Lower leg skin (tissue), 4 donors: ENCODE measurements at regions not wholly inside any gene's neighbourhood (a gene's known extent, or its start where the extent isn't known, plus 50 kb on each side); places are given as distances from the start of the nearest gene placed in this dataset.

Experiments used
- DNase-seq, 2 donors: peaks; one replicate each; pipeline ENCODE4 v3.0.0-alpha.2; 2019; ENCODE audit warnings: low spot score in 2 of 2
- H3K4me3 ChIP-seq: fragments of 200-600 bp; sonication (generic); 2 replicates; pipeline ENCODE4 v1.5.1; 2017; ENCODE audit warnings: mild to moderate bottlenecking, low read depth; ENCODE audit not compliant: poor library complexity, severe bottlenecking
- POLR2A ChIP-seq, 2 donors: fragments of 450-650 bp; IDR thresholded peaks; one replicate each; pipeline ENCODE4 v1.6.1; 2016 to 2017; ENCODE audit warnings: antibody characterized with exemption in 2 of 2, mild to moderate bottlenecking in 1 of 2, moderate library complexity in 1 of 2
- WGBS, 2 donors: methylation state at CpG; one replicate each; pipeline ENCODE4 v1.1.5; 2018; 5-methylcytosine and 5-hydroxymethylcytosine counted together
- intact Hi-C: fragments of 100-400 bp; cut with DNase I; formaldehyde crosslinking; loops from one replicate; pipeline ENCODE4 v1.15.0; 2023; ENCODE audit warnings: low total_unique reads
- TF ChIP-seq, protein P1 (sequence below), 3 donors: fragments of 450-650 bp; IDR thresholded peaks; one replicate each; pipeline ENCODE4 v1.5.1; 2016; ENCODE audit warnings: antibody characterized with exemption in 3 of 3, mild to moderate bottlenecking in 3 of 3, moderate library complexity in 2 of 3

DNA sequence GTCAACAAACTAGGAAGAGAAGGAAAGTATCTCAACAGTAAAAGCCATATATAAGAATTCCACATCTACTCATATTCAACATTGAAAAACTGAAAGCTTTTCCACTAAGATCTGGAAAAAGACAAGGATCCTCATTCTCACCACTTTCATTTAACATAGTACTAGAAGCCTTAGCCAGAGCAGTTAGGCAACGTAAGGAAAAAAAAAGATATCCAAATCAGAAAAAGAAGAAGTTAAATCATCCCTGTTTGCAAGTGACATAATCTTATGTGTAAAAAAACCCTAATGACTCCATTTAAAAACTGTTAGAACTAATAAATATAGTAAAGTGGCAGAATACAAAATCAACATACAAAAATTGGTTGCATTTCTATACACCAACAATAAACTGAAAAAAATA is 426.2 kb downstream of the BCAT1 start:
- intact Hi-C loops = no loop called here
- no peak for DNase-seq
- WGBS, 2 donors = 60 to 87% methylated on average over 1 of the region's 1 CpG
- TF ChIP-seq, protein P1, sequence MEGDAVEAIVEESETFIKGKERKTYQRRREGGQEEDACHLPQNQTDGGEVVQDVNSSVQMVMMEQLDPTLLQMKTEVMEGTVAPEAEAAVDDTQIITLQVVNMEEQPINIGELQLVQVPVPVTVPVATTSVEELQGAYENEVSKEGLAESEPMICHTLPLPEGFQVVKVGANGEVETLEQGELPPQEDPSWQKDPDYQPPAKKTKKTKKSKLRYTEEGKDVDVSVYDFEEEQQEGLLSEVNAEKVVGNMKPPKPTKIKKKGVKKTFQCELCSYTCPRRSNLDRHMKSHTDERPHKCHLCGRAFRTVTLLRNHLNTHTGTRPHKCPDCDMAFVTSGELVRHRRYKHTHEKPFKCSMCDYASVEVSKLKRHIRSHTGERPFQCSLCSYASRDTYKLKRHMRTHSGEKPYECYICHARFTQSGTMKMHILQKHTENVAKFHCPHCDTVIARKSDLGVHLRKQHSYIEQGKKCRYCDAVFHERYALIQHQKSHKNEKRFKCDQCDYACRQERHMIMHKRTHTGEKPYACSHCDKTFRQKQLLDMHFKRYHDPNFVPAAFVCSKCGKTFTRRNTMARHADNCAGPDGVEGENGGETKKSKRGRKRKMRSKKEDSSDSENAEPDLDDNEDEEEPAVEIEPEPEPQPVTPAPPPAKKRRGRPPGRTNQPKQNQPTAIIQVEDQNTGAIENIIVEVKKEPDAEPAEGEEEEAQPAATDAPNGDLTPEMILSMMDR (IDR thresholded peaks at IDR 0.05) = no peak
- TF ChIP-seq POLR2A (IDR thresholded peaks at IDR 0.05) = no peak
- no peak overlapping the region for H3K4me3 ChIP-seq

DNA sequence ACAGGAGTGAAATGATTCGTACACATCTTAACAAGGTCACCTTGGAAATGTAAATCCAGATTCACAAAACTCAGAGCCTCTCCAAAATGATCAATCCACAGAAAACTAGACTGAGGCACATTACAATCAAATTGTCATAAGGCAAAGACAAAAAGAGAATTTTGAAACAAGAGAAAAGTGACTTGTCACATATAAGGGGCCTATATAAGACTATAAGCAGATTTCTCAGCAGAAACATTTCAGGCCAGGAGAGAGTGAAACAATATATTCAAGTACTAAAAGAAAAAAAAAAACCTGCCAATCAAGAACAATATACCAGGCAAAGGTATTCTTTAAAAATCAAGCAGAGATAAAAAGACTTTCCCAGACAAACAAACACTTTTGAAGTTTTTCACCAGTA is 429.1 kb downstream of the BCAT1 start:
- DNase-seq = no peak
- intact Hi-C loops = no loop called here
- 96 to 100% methylated on average over 1 of the region's 1 CpG for WGBS, 2 donors
- H3K4me3 ChIP-seq = no peak overlapping the region
- no peak for TF ChIP-seq POLR2A (IDR thresholded peaks at IDR 0.05)
- TF ChIP-seq, protein P1 (IDR thresholded peaks at IDR 0.05) = no peak

DNA sequence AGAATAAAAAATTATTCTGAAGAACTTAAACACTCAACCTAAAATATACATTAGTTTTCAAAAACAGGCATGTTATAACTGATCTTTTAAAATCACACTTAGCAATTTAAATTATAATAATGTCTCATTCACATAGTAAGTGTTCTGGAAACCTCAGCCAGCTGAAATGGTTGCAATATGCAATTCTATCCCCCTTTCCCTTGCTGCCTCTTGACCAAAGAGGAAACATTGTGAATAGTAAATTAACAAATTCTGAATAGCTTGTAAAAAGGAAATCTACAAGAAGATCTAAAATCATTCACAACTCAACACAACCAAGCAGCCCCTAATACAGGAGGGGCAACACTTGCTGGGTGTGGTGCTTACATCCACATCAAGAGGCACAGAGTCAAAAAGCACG is 431.9 kb downstream of the BCAT1 start:
- intact Hi-C loops = no loop called here
- WGBS, 2 donors = 61 to 62% methylated on average over 1 of the region's 1 CpG
- DNase-seq = no peak
- no peak overlapping the region for H3K4me3 ChIP-seq
- no peak for TF ChIP-seq POLR2A (IDR thresholded peaks at IDR 0.05)
- TF ChIP-seq, protein P1 (IDR thresholded peaks at IDR 0.05) = no peak

DNA sequence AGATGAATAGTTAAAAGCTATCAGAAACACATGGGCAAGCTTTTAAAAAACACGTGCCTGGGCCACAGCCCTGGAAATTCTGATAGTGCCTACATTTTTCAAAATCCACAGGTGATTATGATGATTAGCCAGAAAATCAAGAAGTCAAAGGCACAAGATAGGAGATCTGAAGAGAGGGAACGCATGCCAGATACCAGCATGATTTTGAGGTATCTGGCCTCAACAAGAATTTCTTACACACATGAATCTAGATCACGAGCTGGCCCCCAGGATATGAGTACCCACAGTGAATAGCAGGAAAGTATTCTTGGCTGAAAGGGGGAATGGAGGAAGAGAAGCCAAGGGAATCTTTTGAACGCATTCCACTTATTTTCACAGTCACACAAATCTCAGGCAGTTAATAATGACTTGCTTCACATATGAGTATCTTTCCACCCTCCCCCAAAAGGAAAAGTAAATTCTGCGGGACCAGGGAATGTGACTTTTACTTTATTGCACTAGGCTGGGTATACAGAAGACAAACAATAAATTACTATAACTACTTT is 438.2 kb downstream of the BCAT1 start:
- DNase-seq = no peak
- 38 to 45% methylated on average over 5 of the region's 5 CpGs for WGBS, 2 donors
- no peak for TF ChIP-seq POLR2A (IDR thresholded peaks at IDR 0.05)
- TF ChIP-seq, protein P1 (IDR thresholded peaks at IDR 0.05) = no peak
- intact Hi-C loops = no loop called here
- no peak overlapping the region for H3K4me3 ChIP-seq

DNA sequence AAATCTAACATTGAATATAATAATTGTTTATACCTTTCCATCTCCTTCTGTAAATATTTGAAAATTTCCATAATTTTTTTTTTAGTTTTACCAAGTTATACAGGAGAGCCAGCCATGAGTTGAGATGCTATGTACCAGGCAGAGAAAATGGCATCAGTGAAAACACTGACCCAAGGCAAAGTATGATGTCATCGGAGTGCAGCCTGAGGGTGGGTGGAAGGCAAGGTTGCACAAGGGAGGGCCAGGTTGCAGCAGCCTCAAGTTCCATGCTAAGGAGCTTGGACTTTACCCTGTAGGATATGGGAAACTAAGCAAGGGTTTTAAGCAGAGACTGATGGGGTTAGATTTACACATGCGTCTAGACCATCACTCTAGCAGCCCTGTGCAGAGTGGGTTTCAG is 441.1 kb downstream of the BCAT1 start:
- 92 to 96% methylated on average over 2 of the region's 2 CpGs for WGBS, 2 donors
- DNase-seq = no peak

More for the DNA sequence above, 441.1 kb downstream of the BCAT1 start:
- no peak for TF ChIP-seq POLR2A (IDR thresholded peaks at IDR 0.05)
- TF ChIP-seq, protein P1 (IDR thresholded peaks at IDR 0.05) = no peak
- no peak overlapping the region for H3K4me3 ChIP-seq
- intact Hi-C loops = loop anchor here (5.0 kb wide), 1 partner anchor 61 kb away; no protein-coding TSS in a partner anchor
